CD4-positive, alpha-beta memory T cell (primary cell): ENCODE measurements at regions not wholly inside any gene's neighbourhood (a gene's known extent, or its start where the extent isn't known, plus 50 kb on each side); places are given as distances from the start of the nearest gene placed in this dataset.

Experiments
- CTCF ChIA-PET: fragments of 350-600 bp; sonication (Branson Sonifier 250); formaldehyde crosslinking; loops from one replicate; lab custom pipeline; 2021; ENCODE audit warnings: inconsistent platforms; ENCODE audit not compliant: partially characterized antibody; lab: Charles Lee
- POLR2A ChIA-PET: fragments of 350-600 bp; sonication (Branson Sonifier 250); formaldehyde crosslinking; loops from one replicate; lab custom pipeline; 2021; ENCODE audit not compliant: partially characterized antibody; lab: Charles Lee
- DNase-seq, 5 donors: peaks; one replicate each; pipeline versions ENCODE4 v3.0.0 to v3.0.0-alpha.2; 2020 to 2022; ENCODE audit warnings: mixed read lengths in 1 of 5
- H3K27ac ChIP-seq: one replicate; pipeline ENCODE4 v1.7.0; 2013; ENCODE audit warnings: low read depth, low read length
- H3K27me3 ChIP-seq: 2 replicates; pipeline ENCODE4 v1.7.0; 2013; ENCODE audit warnings: mild to moderate bottlenecking, low read length, moderate library complexity; ENCODE audit not compliant: insufficient read depth
- H3K36me3 ChIP-seq: 2 replicates; pipeline ENCODE4 v1.7.0; 2013; ENCODE audit warnings: mild to moderate bottlenecking, low read length, moderate library complexity; ENCODE audit not compliant: insufficient read depth
- H3K4me1 ChIP-seq: 2 replicates; pipeline ENCODE4 v1.7.0; 2013; ENCODE audit warnings: mild to moderate bottlenecking, low read length, moderate library complexity; ENCODE audit not compliant: insufficient read depth
- H3K4me3 ChIP-seq, 2 donors: one replicate each; pipeline ENCODE4 v1.7.0; 2013; ENCODE audit warnings: low read length in 2 of 2, mild to moderate bottlenecking in 1 of 2
- H3K9me3 ChIP-seq, 2 donors: one replicate each; pipeline ENCODE4 v1.7.0; 2013; ENCODE audit warnings: low read length in 2 of 2, control low read depth in 1 of 2; ENCODE audit not compliant: control insufficient read depth in 1 of 2
- H3K27ac Mint-ChIP-seq, 7 donors: one replicate each; pipeline ENCODE4 v1.8.0; 2020 to 2021; ENCODE audit warnings: mixed read lengths in 7 of 7, mild to moderate bottlenecking in 6 of 7, inconsistent platforms in 3 of 7, moderate library complexity in 3 of 7
- H3K27me3 Mint-ChIP-seq, 2 donors: one replicate each; pipeline ENCODE4 v1.8.0; 2020 to 2021; ENCODE audit warnings: mixed read lengths in 2 of 2
- H3K36me3 Mint-ChIP-seq, 2 donors: one replicate each; pipeline ENCODE4 v1.8.0; 2020 to 2021; ENCODE audit warnings: mixed read lengths in 2 of 2, inconsistent platforms in 1 of 2, mild to moderate bottlenecking in 1 of 2
- H3K4me1 Mint-ChIP-seq, 4 donors: one replicate each; pipeline ENCODE4 v1.8.0; 2020 to 2021; ENCODE audit warnings: mixed read lengths in 4 of 4, mild to moderate bottlenecking in 1 of 4
- H3K4me3 Mint-ChIP-seq, 8 donors: one replicate each; pipeline ENCODE4 v1.8.0; 2020 to 2021; ENCODE audit warnings: mixed read lengths in 8 of 8, mild to moderate bottlenecking in 7 of 8, moderate library complexity in 6 of 8, inconsistent platforms in 3 of 8
- H3K9me3 Mint-ChIP-seq, 8 donors: one replicate each; pipeline ENCODE4 v1.8.0; 2020 to 2021; ENCODE audit warnings: mixed read lengths in 8 of 8, mild to moderate bottlenecking in 5 of 8, inconsistent platforms in 3 of 8, moderate library complexity in 1 of 8
- intact Hi-C: fragments of 100-400 bp; cut with micrococcal nuclease; formaldehyde crosslinking; loops from one replicate; pipeline ENCODE4 v1.15.1; 2023

DNA sequence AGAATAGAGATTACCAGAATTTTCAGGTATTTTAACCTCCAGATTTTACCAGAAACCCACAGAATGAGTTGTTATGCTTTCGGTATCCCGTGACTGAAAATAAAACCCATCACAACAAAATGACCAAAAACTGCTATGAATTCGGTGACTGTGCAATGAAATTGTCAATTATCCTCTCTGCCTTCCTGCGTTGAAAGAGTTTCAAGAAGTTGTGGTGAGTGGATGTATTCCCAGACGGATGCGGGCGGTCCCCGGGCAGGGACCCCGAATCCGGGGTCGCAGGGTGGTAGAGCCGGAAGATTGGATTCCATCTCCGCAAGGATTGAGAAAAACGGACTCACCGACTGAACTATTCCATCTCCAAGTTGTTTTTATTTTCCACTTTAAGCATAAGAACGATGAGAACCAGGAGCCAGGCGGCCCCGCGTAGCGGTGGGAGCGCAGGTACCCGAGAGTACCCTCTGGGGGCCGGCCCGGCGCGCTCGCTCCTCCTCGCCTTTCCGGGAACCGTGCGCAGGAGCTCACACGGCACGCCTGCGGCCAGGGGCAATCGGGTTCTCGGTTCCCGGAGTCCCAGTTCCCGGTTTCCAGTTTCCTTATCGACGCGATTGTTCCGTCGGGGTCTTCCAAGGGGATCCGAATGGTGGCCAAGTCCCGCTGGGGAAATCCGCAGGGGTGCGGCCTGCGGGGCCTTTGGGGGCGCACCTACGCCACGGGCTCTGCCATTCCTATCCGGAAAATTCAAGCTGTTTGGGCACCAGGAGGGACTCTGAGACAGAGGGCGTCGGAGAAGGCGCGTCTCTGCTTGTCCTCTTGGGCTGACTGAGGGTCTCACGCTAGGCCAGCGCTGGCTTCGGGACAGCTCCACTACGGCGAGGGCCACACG, 104.9 kb upstream of the PRDM1 start:
- Mint-ChIP-seq H3K4me1 (peaks cover 13 to 40% (median 30%) of the 10 kb centered on the region in 4 donors), H3K4me3 (peak overlapping the region; percentile 89 to 92 (median 91)), H3K27me3 (peaks cover 21 to 22% of the 10 kb centered on the region in 2 donors), H3K36me3 (peaks cover 0 to 3% of the 10 kb centered on the region in 2 donors), H3K27ac (peak overlapping the region in 6 of 7 donors; percentile 32 to 89 (median 68)), H3K9me3 (no peaks in the 10 kb centered on the region)
- ChIA-PET CTCF (interaction anchor here (0.9 to 4.4 kb wide), 8 partner anchors 12 to 550 kb away, joined by 3 to 35 read pairs (median 3); partner anchors contain the start of gene PRDM1), POLR2A (interaction anchor here (1.0 to 8.0 kb wide), 3 partner anchors 12 to 118 kb away, joined by 3 to 97 read pairs (median 4); no protein-coding TSS in a partner anchor)
- peak; percentile 33 to 43 (median 38) for DNase-seq
- Histone ChIP-seq H3K36me3 (no peaks in the 10 kb centered on the region), H3K27me3 (peaks cover 6% of the 10 kb centered on the region), H3K4me1 (peaks cover 36% of the 10 kb centered on the region), H3K27ac (peak overlapping the region; percentile 18), H3K9me3 (no peaks in the 10 kb centered on the region), H3K4me3 (peak overlapping the region; percentile 62 to 65)
- intact Hi-C loops = loop anchor here (1.0 kb wide), 1 partner anchor 11 kb away; no protein-coding TSS in a partner anchor

DNA sequence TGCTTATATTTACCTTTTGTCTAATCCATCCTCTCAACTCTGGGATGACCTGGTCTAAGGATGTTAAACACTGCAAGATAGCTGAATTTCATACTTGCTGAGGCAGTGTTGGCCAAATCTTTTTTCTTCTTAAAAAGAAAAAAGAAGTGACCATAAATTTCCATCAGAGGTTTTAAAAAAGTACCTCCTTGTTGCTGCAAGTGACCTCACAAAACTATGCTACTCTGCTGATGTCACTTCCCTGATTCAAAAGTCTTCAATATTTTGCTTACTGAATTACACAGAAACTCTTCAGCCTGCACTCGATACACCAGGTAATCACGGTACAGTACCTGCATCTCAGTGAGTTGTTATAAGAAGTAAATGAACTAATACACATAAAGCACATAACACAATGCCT, 107.2 kb upstream of the PRDM1 start:
- Histone ChIP-seq H3K27me3 (no peaks in the 10 kb centered on the region), H3K36me3 (no peaks in the 10 kb centered on the region), H3K4me3 (no peak overlapping the region), H3K4me1 (peaks cover 27% of the 10 kb centered on the region), H3K27ac (no peak overlapping the region), H3K9me3 (no peaks in the 10 kb centered on the region)
- CTCF ChIA-PET = no interaction called here
- intact Hi-C loops = no loop called here
- no peak overlapping the region for H3K27ac Mint-ChIP-seq
- H3K4me1 Mint-ChIP-seq = peaks cover 10 to 33% (median 23%) of the 10 kb centered on the region in 4 donors
- POLR2A ChIA-PET = interaction anchor here (1.9 to 8.0 kb wide), 2 partner anchors 14 to 108 kb away, joined by 4 to 97 read pairs; no protein-coding TSS in a partner anchor
- DNase-seq = no peak
- H3K9me3 Mint-ChIP-seq = peaks cover 0 to 3% (median 0%) of the 10 kb centered on the region in 8 donors
- H3K4me3 Mint-ChIP-seq = peak overlapping the region in 3 of 8 donors; percentile 53 to 71 (median 56)
- peaks cover 0 to 3% of the 10 kb centered on the region in 2 donors for H3K36me3 Mint-ChIP-seq
- H3K27me3 Mint-ChIP-seq = peaks cover 10 to 11% of the 10 kb centered on the region in 2 donors

DNA sequence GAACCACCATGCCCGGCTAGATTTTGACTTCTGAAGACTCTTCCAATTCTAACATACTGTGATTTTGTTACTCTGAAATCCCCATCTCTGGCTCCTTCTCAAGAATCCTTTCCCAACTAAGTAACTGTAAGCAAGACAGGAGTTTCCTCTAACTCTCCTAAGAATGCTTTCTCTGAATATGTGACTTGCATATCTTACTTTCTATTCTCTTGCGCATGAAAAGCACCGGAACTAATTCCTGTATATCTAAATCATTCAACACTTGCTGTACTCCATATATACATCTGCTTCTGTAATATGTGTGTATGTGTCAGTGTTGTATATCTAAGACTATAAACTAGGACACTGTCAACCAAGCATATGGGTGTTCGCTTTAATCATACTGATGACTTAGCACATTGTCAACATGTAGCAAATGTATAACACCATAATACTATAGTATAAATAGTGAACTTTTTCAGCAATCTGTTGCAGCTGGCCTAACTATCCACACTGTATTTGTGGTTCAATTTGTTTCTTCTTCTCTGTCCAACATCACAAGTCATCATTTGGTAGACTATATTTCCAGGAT, 108.1 kb upstream of the PRDM1 start:
- H3K9me3 Mint-ChIP-seq = peaks cover 0 to 11% (median 8%) of the 10 kb centered on the region in 8 donors
- H3K27me3 ChIP-seq = no peaks in the 10 kb centered on the region
- H3K27me3 Mint-ChIP-seq = peaks cover 11 to 12% of the 10 kb centered on the region in 2 donors
- intact Hi-C loops = no loop called here
- H3K9me3 ChIP-seq = peaks cover 0 to under 1% of the 10 kb centered on the region in 2 donors
- H3K4me1 Mint-ChIP-seq = peaks cover 10 to 33% (median 23%) of the 10 kb centered on the region in 4 donors
- peaks cover 3 to 9% of the 10 kb centered on the region in 2 donors for H3K36me3 Mint-ChIP-seq
- no peak overlapping the region for H3K27ac ChIP-seq
- DNase-seq = no peak
- no peak overlapping the region for H3K27ac Mint-ChIP-seq
- H3K36me3 ChIP-seq = no peaks in the 10 kb centered on the region
- H3K4me1 ChIP-seq = peaks cover 27% of the 10 kb centered on the region
- no peak overlapping the region for H3K4me3 Mint-ChIP-seq
- no peak overlapping the region for H3K4me3 ChIP-seq
- CTCF ChIA-PET = no interaction called here
- POLR2A ChIA-PET = interaction anchor here (1.9 to 8.0 kb wide), 2 partner anchors 15 to 109 kb away, joined by 4 to 97 read pairs; no protein-coding TSS in a partner anchor

DNA sequence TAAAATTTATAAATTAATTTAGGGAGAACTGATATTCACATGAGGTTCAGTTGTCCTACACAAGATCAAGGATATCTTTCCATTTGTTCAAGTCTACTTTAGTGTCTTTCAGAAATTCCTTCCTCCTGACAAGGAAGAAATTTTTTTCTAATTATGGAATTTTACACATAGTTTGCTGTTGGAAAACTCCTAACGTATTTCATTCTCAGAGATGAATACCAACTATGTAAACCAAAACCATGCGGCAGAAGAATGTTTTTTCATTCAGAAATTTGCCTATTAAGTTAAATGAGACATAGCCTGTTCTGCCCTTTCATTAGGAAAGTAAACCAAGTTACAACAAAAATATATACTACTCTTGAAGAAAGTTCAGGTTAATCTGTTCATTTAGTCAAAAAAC, 111.2 kb upstream of the PRDM1 start:
- Mint-ChIP-seq H3K9me3 (peaks cover 0 to 38% (median 29%) of the 10 kb centered on the region in 8 donors), H3K36me3 (peaks cover 11 to 14% of the 10 kb centered on the region in 2 donors), H3K4me3 (no peak overlapping the region), H3K27me3 (peaks cover 3 to 7% of the 10 kb centered on the region in 2 donors), H3K27ac (no peak overlapping the region), H3K4me1 (peaks cover 3 to 15% (median 12%) of the 10 kb centered on the region in 4 donors)
- Histone ChIP-seq H3K9me3 (peaks cover 0 to 11% of the 10 kb centered on the region in 2 donors), H3K36me3 (no peaks in the 10 kb centered on the region), H3K27ac (no peak overlapping the region), H3K4me1 (peaks cover 12% of the 10 kb centered on the region), H3K4me3 (no peak overlapping the region), H3K27me3 (no peaks in the 10 kb centered on the region)
- intact Hi-C loops = no loop called here
- DNase-seq = no peak
- CTCF ChIA-PET = no interaction called here
- POLR2A ChIA-PET = no interaction called here

DNA sequence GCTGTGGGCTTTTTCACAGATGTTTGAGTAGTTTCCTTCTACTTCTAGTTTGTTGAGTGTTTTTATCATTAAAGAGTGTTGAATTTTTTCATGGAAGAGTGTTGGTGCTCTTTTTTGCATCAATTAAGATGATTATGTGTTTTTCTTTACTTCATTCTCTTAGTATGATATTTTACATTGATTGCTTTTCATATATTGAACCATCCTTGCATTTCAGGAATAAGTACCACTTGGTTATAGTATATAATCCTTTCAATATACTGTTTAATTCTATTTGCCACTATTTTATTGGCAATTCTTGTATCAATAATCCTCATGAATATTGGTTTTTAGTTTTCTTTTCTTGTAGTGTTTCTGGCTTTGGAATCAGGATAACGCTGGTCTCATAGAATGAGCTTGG, 113.7 kb upstream of the PRDM1 start:
- H3K4me3 Mint-ChIP-seq = no peak overlapping the region
- H3K4me1 Mint-ChIP-seq = no peaks in the 10 kb centered on the region
- H3K9me3 ChIP-seq = peaks cover 0 to 11% of the 10 kb centered on the region in 2 donors
- POLR2A ChIA-PET = no interaction called here
- no peaks in the 10 kb centered on the region for H3K4me1 ChIP-seq
- H3K27me3 ChIP-seq = no peaks in the 10 kb centered on the region
- peaks cover 14 to 17% of the 10 kb centered on the region in 2 donors for H3K36me3 Mint-ChIP-seq
- no peak for DNase-seq
- H3K36me3 ChIP-seq = no peaks in the 10 kb centered on the region
- H3K4me3 ChIP-seq = no peak overlapping the region
- H3K27me3 Mint-ChIP-seq = peaks cover 0 to 5% of the 10 kb centered on the region in 2 donors
- intact Hi-C loops = no loop called here
- CTCF ChIA-PET = no interaction called here
- no peak overlapping the region for H3K27ac Mint-ChIP-seq
- H3K27ac ChIP-seq = no peak overlapping the region
- H3K9me3 Mint-ChIP-seq = peaks cover 3 to 58% (median 42%) of the 10 kb centered on the region in 8 donors

DNA sequence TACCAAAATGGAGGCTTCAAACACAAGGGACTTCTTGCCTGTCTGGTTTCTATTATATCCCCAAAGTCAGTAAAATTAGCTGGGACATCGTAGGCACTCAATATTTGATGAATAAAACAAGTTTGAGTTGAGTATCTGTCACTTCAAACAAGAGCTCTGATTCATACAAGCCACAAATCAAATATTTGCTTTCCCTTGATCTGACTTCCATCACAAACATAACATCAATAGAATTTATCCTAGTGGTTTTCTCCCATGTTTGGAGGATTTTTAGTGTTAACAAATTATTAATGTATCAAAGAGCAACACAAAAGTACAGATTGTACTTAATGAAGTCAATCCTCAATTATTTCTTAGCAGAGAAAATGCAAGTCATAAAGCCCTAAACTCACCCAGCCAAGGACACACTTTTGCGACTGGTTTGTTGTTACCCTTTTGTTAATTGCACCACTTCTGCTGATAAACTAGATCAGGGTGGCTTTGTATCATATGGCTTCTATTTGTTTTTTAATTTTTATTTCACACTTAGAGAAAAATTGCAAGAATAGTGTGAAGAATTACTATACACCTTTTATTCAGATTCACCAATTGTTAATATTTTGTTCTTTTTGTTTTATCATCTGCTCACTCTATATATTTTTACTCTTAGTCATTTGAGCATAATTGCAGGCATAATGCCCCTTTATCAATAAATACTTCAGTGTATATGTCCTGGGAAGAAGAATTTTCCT, 117.4 kb upstream of the PRDM1 start:
- Mint-ChIP-seq H3K27me3 (peaks cover 0 to 2% of the 10 kb centered on the region in 2 donors), H3K27ac (no peak overlapping the region), H3K9me3 (peaks cover 3 to 56% (median 38%) of the 10 kb centered on the region in 8 donors), H3K36me3 (peaks cover 14 to 17% of the 10 kb centered on the region in 2 donors), H3K4me1 (no peaks in the 10 kb centered on the region), H3K4me3 (no peak overlapping the region)
- Histone ChIP-seq H3K4me3 (no peak overlapping the region), H3K27me3 (no peaks in the 10 kb centered on the region), H3K4me1 (no peaks in the 10 kb centered on the region), H3K27ac (no peak overlapping the region), H3K9me3 (peaks cover 0 to 11% of the 10 kb centered on the region in 2 donors), H3K36me3 (no peaks in the 10 kb centered on the region)
- ChIA-PET POLR2A (no interaction called here), CTCF (no interaction called here)
- no peak for DNase-seq
- intact Hi-C loops = no loop called here
